ENCODE measurements at regions not wholly inside any gene's neighbourhood (a gene's known extent, or its start where the extent isn't known, plus 50 kb on each side); places are given as distances from the start of the nearest gene placed in this dataset.

DNA sequence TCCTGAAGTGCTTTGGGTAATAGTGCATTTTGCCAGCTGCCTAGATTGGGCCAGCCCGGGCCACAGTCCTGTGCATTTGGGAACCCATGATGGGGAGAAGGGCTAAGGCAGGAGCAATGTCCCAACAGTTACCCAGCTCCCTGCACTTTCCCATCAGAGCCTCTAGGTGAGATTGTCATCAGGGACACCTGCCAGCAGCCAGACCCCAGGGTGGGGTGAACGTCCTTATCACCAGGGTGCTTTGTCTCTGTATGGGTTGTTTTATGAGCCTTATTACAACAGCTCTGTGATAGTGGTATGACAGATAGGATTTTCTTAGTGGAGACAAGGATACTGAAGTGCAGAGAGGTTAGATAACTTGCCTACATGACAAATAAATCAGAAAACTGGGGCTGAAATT, 365.7 kb downstream of the OSTF1 start:
- no peak for TF ChIP-seq GATA2 (IDR thresholded peaks at IDR 0.05; ENCODE audit: low read depth, low read length)
- no peak for TF ChIP-seq GATA3 (IDR thresholded peaks at IDR 0.05; ENCODE audit: low read depth, low read length)

DNA sequence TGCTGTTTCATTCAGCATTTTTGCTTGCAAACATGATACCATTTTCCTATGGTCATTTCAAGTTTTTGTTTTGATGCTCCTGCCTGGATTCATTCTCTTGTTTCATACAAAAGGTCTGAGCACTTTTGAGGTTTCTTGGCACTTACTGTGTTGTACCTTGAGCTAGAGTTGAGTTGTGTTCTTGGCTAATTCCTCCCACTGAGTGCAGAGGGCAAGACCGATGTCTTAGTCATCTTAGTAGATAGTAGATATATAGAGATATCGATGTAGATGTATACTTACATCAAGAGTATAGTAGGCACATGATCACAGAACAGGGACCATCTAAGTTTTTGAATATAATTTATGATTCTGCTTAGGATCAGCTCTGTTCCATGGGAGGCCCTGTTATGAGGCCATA, 366.6 kb downstream of the OSTF1 start:
- no peak for TF ChIP-seq GATA2 (IDR thresholded peaks at IDR 0.05; ENCODE audit: low read depth, low read length)
- TF ChIP-seq GATA3 (IDR thresholded peaks at IDR 0.05; ENCODE audit: low read depth, low read length), result no peak

DNA sequence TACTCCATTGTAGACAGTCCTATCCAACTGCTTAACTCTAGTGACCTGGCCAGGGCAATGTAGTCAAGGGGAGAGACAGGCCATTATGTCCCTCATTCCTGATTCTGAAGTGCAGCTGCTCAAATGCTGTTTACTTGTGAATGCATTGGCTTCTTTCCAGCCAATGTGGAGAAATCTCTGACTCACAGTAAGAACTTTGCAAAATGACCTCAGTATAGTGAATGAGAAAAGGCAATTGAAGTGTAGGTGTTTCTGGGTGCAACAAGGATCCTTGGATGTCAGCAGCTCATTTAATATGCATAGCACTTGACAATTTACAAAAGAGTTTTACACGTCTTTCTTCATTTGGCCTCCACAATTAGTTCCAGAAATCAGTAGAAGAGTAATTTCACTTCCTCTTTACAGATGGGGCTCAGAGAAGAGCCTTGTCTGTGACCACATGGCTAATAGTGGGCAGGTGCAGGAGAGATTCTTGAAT, 367.2 kb downstream of the OSTF1 start:
- TF ChIP-seq GATA3 (IDR thresholded peaks at IDR 0.05; ENCODE audit: low read depth, low read length) (no peak), GATA2 (IDR thresholded peaks at IDR 0.05; ENCODE audit: low read depth, low read length) (no peak)

DNA sequence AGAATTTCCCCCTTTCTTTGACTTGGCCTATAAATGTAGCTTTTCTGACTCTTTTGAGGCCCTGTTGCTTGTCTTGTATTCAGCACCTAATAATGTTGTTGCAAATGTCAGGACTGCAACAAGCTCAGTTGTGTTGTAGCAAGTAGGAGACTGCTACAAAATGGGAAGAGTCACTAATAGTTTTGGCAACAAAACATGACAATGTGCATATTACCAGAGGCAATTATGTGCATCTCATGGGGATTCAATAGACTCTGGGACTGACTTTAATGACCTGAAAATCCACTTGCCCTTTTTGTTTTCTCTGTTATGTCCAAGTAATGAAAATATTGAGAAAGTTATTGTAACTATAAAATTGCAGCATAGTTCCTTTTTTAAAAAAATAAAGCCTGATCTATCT, 368.4 kb downstream of the OSTF1 start:
- TF ChIP-seq GATA2 (IDR thresholded peaks at IDR 0.05; ENCODE audit: low read depth, low read length) (no peak), GATA3 (IDR thresholded peaks at IDR 0.05; ENCODE audit: low read depth, low read length) (no peak)

DNA sequence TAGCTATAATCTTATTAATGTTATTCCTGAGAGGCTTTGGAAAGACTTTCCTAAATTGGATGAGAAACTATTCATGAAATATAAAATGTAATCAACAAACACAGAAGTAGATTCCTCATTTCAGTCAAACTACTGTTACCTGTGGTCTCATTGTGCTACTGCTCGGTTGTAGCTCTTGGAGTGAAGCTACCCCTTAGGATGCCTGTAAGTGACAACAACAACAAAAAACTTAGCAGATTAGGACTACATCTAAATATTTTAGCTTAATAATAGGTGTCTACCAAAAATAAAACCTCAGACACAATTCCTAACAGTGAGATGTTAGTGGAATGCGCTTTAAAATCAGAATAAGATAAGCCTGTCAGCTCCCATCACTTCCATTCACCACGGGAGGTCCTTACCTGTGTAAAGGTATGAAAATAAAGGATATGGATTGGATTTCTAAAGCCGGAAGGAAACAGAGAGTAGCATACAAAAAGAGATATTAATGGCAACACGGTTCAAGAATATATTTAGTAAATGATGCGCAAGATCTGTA, 369.2 kb downstream of the OSTF1 start:
- TF ChIP-seq GATA3 (IDR thresholded peaks at IDR 0.05; ENCODE audit: low read depth, low read length), result no peak
- TF ChIP-seq GATA2 (IDR thresholded peaks at IDR 0.05; ENCODE audit: low read depth, low read length), result no peak

DNA sequence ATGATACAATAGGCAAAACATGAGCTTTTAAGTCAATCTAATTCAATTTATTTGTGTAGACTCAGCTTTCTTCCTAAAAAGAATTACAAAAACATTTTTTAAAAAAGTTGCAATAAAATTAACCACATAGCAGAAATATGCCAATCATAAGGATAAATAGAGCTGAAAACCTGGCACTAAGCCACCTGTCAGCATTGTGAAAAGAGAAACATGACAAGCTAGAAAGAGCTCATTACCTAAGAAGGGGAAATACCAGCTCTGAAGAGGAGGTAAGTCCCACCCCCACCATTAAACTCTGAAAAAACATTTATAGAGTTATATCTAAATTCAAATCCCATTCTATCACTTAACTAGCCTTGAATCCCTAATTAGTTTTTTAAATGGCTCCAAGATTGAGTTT, 372.9 kb downstream of the OSTF1 start:
- no peak for TF ChIP-seq GATA2 (IDR thresholded peaks at IDR 0.05; ENCODE audit: low read depth, low read length)
- TF ChIP-seq GATA3 (IDR thresholded peaks at IDR 0.05; ENCODE audit: low read depth, low read length), result no peak

DNA sequence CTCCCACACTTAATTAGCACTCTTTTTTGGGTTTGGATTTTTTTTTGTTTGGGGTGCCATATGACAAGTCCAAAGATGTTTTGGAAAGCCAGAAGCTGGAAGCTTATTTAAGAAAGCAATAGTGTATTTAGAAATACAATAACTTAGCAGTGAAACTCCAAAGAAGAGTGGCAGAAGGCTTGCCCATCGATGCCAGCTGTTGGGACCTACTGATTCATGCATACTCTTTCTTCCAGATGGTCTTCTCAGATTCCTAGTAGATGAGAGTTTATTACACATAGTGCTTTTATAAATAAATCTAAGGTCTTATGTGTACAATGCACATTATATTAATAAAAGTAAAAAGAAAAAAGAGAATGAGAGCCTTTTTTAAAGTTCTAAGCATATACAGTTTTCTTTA, 374.6 kb downstream of the OSTF1 start:
- TF ChIP-seq GATA2 (IDR thresholded peaks at IDR 0.05; ENCODE audit: low read depth, low read length) (no peak), GATA3 (IDR thresholded peaks at IDR 0.05; ENCODE audit: low read depth, low read length) (no peak)

DNA sequence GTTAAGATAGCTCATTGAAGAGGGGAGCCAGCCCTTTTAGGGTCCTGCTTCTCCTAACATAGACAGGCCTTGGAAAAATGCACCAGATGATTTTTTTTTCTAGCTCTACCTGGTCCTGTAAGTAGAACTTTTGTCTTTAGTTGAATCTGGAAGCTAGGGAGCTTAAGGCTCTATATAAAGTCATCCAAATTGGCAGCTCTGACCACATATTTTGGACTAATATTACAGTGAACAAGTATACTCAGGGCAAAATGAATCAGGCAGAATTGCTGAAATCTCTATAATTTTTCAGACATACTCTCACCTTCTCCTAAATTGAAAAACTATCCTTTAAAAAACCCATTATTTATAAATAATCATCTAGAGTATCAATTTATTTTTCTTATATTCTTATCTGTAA, 375.6 kb downstream of the OSTF1 start:
- TF ChIP-seq GATA2 (IDR thresholded peaks at IDR 0.05; ENCODE audit: low read depth, low read length) (no peak), GATA3 (IDR thresholded peaks at IDR 0.05; ENCODE audit: low read depth, low read length) (no peak)

DNA sequence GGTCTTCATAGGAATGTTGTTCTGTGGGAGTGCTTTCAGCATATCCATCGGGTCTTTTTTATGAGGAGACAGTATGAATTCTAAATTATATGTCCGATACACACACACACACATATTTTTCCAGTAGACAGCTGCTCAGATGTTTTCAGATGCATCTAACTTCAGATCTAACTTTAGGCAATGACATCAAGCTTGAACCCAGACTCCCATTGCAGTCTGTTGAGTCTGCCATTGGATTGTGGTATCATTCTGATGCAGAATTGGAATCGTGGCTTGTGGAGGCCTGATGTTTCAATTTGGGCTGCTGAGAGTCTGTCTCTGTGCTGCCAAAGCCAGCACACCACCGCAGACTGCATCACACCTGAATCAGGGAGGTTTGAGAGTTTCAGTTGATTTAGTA, 376.4 kb downstream of the OSTF1 start:
- TF ChIP-seq GATA2 (IDR thresholded peaks at IDR 0.05; ENCODE audit: low read depth, low read length) (no peak), GATA3 (IDR thresholded peaks at IDR 0.05; ENCODE audit: low read depth, low read length) (no peak)

DNA sequence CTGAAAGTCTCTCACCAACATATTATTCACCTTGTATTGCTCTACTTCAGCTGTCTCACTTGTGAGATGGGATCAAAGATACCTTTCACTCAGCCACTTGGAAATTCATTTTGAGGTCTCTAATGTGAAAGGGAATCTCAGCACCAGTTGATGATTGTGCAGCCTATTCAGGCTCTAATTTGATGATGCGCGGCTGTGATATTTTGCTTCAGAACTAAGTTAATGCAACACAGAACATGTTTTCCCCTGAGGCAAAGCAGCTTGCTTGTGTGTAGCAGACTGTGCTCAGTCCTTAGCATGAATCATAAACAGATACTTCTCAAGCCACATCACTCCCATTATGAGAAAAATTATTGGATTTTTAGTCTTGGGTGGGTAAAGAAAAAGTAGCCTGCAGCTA, 378.8 kb downstream of the OSTF1 start:
- TF ChIP-seq GATA2 (IDR thresholded peaks at IDR 0.05; ENCODE audit: low read depth, low read length) (peak; percentile 47; the same call in 1 of the 2 replicates), GATA3 (IDR thresholded peaks at IDR 0.05; ENCODE audit: low read depth, low read length) (0 out of 2 replicates have a peak, but pooled peaks have one; percentile 60)

DNA sequence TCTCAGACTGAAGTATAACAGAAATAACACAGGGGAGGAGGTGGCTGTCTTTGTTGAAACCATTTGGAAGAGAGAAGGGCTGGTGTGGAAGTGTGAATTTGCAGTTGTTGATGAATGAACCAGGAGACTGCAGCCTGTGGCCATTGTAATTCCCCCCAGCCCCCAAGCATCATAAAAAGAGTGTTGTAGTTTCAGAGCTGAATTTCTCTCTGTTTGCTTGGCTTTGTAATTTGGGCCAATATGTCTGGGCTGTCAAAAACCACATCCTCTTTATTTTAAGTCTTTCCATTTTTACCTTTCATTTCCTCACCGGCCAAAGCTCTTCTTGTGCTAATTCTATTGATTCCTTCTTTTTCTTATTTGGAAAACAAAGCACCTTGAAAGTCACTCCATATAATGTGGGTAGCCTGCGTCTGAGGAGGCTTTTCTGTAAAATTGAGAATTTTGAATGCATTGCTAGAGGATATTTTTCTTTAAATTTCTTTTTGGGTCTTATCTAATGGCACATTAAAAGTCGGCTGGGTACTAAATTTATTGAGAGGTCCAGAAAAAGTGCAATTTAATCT, 383.3 kb downstream of the OSTF1 start:
- TF ChIP-seq GATA3 (IDR thresholded peaks at IDR 0.05; ENCODE audit: low read depth, low read length) (no peak), GATA2 (IDR thresholded peaks at IDR 0.05; ENCODE audit: low read depth, low read length) (no peak)

DNA sequence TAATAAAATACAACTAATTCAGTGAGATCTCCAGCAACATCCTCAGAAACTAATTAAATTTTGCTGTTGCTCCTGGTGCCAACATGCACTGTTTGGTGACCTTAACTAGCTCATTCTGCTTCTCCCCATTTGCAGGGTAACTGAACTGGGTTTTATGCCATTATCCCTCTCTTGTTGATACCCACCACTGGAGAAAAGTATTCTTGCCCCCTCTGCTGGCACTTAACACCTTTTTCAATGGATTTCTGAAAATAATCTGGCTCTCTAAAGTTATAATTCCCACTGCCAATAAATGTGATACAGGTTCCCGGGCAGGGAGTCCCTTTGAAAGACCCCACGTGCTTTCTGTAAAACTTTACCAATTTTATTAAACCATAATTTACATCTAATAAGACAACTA, 394.3 kb downstream of the OSTF1 start:
- TF ChIP-seq GATA3 (IDR thresholded peaks at IDR 0.05; ENCODE audit: low read depth, low read length), result no peak
- no peak for TF ChIP-seq GATA2 (IDR thresholded peaks at IDR 0.05; ENCODE audit: low read depth, low read length)

DNA sequence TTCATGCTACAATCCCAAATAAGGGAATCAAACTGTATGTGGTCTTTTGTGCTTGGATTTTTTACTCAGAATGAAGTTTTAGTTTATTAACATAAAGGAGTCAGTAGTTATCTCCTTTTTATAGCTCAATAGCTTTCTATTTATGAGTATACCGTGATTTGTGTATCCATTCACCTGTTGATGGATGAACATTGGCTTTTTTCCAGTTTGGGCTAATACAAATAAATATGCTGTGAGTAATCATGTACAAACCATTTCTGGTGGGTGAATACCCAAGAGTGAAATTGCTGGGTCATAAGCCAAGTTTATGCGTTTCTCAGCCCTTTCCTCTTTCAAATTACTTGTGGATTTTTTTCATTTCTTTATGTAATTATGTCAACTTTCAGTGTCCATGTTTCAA, 395.3 kb downstream of the OSTF1 start:
- TF ChIP-seq GATA2 (IDR thresholded peaks at IDR 0.05; ENCODE audit: low read depth, low read length), result no peak

DNA sequence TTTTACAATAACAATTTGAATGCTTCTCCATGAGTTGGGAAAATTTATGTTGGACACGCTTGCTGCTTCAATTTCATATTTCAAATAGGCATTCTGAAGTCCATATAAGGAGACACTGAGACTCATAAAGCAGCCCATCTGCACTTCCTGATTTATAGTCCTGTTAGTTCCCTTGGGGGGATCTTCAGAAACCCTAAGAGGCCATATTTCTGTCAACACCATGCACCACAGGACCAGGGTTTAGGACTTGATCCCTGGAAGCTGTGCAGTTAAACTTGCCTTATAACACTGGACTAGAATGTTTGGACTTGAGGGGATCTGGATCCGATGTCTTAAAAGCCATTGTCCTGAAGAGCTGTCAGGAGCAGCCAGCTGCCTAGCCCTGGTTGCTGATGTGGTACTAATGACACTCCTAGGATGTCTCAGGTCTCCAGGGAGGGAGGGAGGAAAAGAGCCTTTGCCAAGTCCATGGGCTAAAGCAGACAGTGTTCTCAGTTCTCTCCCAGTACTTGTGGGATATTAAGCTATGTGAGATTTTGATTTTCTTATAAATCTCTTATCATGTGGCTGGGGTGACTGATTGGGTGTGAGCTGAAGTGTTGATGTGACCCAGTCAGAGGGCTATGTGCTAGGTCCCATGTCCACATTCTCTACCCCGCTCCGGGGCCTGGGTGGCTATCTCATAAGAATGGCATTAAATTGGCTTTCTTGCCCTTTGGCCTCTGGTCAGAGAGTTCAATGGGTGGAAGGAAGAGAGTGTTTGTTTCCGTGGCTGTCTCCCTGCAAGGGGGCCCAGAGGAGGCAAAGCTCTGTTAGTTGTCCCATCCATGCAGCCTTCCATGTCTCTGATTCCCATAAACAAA, 399.8 kb downstream of the OSTF1 start:
- TF ChIP-seq GATA2 (IDR thresholded peaks at IDR 0.05; ENCODE audit: low read depth, low read length) (no peak), GATA3 (IDR thresholded peaks at IDR 0.05; ENCODE audit: low read depth, low read length) (no peak)

DNA sequence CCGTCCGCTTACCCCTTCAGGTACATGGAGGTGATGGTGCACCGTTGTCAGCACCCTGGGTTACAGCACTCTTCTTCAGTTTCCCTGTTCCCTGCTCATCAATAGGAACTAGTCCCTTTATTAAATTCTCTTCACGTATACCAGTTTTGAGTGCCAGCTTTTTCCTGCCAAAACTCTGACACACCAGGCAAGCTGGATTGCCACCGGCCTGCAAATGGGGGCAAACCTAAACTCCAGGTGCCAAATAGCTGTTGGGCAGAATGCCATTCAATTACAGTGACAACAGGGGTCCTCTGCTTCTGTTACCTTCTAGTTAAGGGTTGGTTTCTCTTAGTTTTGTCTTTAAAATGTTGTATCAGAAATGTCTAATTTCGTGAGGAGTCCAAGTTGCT, 400.4 kb downstream of the OSTF1 start:
- no peak for TF ChIP-seq GATA2 (IDR thresholded peaks at IDR 0.05; ENCODE audit: low read depth, low read length)
- TF ChIP-seq GATA3 (IDR thresholded peaks at IDR 0.05; ENCODE audit: low read depth, low read length), result no peak

Measured in SH-SY5Y (cell line).